ENCODE measurements at regions not wholly inside any gene's neighbourhood (a gene's known extent, or its start where the extent isn't known, plus 50 kb on each side); places are given as distances from the start of the nearest gene placed in this dataset.

GRCh38 chr3:159866201-159866746, 122.4 kb upstream of the IL12A start:
- no peak for TF ChIP-seq EZH2 (optimal IDR thresholded peaks at IDR 0.05; ENCODE audit: low read depth, low read length)
- no peak for TF ChIP-seq CTCF (IDR thresholded peaks at IDR 0.05; ENCODE audit: low read length)
- no peak for TF ChIP-seq EZH2phosphoT487 (IDR thresholded peaks at IDR 0.05; ENCODE audit: low read length)

Measured in MM.1S (cell line).